DMS153 treated with DMSO at 0.1 percent for 48 hours (cell line): ENCODE measurements at regions not wholly inside any gene's neighbourhood (a gene's known extent, or its start where the extent isn't known, plus 50 kb on each side); places are given as distances from the start of the nearest gene placed in this dataset.

Experiments
- DNase-seq: peaks from one replicate; lab custom pipeline; 2025; ENCODE audit not compliant: unreplicated experiment; lab: John Stamatoyannopoulos, UW

DNA sequence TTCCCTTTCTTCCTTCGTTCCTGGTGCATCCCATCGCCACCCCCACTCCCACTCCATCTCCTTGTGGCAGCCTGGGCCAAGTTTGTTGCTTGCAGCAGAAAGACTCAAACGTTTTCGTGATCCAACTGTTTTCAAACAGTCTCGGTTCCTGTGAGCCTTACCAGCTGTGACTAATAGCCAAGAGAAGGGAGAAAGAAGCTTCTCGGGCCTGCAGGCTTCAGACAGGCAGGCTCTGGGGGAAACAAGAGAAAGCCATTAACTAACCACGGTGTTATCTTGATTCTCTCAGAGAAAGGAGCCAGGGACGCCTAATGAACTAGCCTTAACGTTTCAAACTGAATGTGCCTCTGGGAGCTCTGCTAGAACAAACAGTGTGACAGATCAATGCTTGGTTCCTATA lies 742.0 kb downstream of the NR2F2 start:
- DNase-seq = no peak

DNA sequence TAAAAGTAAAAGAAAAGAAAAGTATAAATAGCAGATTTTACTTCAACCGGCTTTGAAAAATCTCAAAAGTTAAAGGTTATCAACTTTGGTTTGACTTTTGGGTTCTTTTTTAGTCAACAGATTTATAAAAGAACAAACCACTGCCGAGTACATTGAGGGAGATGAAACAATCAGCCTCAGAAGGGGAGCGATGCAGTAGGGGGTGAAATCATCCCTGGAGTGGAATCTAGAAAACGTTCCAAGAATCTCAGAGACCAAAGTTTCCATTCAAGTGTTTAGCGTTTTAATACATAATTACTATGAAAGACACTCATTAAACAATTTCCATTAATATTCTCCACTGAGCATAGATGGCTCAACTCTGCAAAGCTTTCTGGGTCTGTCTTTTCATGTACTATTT lies 745.5 kb downstream of the NR2F2 start:
- no peak for DNase-seq

DNA sequence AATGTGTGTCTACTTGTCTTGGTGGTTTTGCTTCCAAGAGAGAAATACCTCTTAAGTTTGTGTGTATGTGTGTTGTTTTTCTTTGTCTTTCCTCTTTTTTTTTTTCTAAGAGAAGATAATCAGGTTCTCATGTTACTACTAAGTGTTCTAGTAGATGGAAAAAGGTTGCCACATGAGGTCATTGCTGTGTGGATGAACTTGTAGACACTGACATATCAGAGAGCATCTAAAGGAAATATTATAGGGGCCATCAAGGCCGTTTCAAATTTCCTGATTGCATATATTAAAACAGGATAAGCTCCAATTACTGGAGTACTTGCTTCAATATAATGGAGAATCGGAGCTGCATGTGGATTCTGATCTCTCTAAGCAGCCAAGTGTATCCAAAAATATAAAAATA lies 747.5 kb downstream of the NR2F2 start:
- DNase-seq = no peak

DNA sequence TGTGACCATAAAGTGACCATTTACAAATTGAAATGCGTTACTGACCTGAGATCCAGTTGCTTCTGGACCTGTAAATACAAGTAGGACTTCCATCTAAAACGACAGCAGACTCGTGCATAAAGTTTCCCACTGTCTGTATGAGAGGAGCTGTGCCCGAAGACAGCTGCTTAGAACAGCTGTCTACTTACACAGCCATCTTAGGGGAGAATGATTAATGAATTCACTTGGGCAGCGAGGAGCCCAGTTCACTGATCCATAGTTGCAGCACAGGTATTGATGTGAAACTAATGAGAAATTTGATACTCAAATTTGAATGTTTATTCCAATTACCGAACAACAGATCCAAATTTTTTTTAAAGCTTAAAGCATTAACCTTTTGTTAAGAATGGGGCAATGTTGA lies 748.1 kb downstream of the NR2F2 start:
- no peak for DNase-seq

DNA sequence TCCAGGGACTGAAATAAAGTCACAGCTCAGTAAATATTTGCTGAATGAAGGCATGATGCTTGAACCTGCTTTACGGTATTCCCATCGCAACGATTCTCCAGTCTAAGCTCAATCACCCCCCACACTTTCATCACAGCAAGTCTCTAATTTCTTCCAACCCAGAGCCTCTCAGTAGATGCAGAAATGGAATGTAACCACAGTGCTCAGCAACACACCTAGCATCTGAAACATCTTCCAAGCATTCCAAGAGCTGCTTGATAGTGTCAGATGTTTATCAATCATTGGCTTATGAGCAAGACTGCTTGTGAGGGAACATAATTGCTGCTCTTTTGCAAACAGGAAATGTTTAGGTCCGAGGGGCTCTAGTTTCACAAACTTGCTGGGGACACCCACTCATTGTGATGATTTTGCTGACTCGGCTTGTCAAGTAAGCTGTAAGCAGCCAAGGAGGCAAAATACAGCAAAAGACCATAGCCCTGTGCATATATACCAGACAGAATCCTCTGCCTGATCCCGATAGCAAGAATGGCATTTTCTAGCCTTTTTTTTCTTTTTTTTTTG lies 751.2 kb downstream of the NR2F2 start:
- DNase-seq = no peak

DNA sequence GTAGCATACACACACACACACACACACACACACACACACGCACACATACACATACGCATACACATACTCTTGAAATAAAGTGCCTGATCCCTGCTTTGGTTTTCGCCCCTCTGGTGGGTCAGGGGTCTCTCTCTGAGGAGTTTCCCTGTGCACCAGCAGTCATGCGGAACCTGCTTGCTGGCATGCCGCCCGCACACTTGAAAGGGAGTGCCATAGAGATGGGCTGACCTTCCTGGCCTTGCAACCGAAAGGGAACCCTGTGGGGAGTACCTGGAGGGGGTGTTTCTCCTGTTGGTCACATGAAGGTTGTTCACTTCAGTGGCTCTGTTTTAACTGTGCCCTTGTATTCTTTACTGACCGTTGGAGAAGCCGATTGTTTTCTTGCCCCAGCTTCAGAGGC lies 752.3 kb downstream of the NR2F2 start:
- no peak for DNase-seq

DNA sequence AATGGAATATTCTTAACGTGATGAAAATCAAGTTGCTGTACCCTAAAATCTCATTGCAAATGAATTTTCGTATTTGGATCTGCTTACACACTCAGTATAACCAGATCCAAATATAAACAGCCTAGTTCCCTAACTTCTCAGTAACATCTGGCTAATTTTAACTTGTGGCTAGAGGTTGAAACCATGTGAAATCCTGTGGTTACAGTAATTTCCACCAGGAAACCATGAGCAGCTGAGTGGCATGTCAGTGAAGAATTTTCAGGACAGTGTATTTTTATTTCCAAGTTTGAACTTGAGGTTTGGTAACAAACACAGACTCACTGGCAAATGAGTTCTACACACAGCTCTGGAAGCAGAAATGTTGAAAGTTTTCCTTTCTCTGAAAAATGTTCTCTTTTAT lies 754.1 kb downstream of the NR2F2 start:
- DNase-seq = no peak

DNA sequence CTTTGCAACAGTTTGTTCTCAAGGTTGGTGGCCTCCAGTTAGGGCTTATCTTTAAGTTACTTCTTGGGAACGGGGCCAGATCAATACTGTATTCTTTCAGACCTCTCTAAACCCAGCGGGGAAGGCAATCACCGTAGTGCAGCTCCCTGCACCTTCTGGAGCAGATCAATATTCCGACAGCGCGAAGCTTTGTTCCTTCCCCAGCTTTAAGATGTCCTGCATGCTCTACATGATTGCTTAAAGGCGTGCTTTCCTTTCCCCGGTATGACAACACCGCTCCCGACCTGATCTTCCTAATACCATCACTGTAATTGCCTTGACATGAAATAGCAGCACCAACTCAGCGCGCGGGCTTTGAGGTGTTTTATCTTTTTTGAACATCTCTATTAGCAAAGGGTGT lies 755.2 kb downstream of the NR2F2 start:
- no peak for DNase-seq

DNA sequence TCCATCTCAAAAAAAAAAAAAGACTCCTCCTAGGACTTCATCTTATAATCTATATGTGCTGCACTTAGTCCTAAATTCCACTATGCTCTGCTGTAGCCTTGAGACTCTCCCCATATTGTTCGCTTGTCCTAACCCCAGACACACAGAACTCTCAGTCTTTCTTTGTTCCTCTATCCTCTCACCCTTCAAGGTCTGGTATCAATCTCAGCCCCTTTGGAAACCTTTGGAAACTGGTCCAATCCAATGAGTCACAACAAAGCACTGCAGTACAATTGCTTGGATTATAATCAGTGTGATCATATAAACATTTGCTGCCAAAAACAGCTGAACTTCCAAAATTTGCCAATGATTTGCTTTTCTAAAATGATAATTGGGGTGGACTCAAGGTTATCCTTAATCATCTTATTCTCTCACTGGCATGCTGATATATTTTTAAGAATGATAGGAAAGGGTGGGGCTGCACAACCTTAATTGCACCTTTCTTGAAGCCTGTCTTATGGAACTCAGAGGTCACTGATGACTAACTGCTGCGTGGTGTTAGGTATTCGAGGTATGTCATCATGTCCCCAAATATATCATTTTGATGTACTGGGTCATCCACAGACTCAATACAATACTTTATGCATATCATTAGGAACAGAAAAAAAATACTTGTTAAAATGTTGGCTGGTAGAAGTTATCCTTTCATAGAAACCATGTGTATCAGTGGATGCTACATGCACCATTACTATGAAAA lies 756.7 kb downstream of the NR2F2 start:
- DNase-seq = no peak

DNA sequence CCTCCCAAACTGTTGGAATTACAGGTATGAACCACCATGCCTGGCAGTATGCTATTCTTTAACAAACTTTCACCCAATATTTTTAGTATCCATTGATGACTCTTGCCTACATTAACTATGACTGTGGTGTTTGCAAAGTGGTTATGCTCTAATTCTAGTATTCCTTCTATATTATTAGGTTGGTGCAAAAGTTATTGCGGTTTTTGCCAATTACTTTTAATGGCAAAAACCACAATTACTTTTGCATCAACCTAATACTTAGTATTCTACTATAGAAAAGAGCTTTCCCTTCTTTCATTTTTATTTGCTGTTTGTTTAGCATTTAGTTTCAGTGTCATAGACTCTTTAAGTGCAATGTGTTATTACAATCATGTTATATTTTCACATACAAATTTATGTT lies 760.6 kb downstream of the NR2F2 start:
- DNase-seq = no peak

DNA sequence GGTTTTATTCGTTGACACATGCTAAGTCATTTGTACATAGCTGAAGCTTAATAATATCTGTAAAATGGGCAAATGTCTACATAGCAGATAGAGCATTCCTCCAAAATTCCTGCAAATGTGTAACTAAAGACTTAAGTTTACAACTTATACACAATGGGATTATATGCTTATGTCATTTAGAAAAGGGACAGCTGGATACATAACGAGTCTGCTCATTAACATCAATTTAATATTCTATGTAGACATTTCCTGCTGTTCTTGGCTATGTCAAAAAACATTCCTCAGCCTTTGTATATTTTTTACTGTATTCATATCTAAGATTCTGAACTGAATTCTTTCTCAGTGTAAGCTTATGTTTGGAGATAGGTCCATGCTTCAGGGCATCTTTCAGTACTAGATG lies 762.2 kb downstream of the NR2F2 start:
- no peak for DNase-seq

DNA sequence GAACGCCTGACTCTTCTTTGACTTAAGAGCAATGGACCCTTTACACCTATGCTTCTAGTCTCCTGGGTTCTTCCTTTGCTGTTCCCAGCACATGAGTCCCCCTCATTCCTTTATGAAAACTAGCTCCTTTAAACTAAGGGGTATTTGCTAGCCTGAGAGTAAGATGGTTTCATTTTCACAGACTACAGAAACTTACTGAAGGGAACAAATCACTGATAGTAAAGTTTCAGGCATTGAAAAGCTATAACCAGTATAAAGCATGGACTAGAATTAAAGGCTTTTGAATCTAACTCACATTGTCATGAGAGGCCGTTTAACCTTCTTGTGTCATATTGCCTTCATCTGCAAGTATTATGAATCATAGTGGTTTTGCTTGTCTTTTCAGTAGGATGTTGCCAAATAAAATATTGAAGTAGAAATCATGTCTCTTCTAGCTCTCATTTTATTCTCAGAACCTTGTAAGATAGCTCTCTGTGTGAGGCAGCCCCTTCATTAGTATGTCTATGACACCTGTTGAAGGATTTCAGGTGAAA lies 765.9 kb downstream of the NR2F2 start:
- DNase-seq = no peak

DNA sequence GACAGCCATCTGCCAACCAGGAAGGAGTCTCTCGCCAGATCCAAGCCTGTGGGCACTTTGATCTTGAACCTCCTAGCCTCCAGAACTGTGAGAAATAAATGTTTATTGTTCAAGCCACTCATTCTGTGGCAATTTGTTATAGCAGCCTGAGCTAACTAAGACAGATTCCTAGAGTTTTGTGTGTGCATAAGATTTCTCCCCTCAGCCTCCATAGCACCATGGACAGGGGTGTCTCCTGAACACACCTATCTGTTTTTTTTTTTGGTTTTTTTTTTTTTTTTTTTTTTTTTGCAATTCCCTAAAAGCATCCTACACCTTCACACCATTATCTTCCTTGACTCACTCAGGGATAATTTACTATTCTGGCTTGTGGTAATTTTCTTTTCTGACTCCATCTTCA lies 768.5 kb downstream of the NR2F2 start:
- no peak for DNase-seq

DNA sequence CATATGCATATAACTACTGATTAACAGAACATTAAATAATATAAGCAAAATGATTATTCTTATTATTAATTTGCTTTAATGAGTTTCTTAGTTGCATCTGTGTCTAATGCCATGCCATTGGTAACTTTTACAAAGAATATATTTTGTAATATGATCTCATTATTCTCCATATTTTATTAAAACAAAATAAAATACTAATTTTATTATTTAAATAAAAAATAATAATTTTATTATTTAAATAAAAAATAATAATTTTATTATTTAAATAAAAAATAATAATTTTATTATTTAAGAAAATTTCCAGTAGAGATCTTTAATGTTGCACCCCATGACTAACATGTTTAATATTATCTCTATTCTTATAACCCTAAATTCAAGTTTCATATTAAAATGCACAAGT lies 771.1 kb downstream of the NR2F2 start:
- DNase-seq = no peak

DNA sequence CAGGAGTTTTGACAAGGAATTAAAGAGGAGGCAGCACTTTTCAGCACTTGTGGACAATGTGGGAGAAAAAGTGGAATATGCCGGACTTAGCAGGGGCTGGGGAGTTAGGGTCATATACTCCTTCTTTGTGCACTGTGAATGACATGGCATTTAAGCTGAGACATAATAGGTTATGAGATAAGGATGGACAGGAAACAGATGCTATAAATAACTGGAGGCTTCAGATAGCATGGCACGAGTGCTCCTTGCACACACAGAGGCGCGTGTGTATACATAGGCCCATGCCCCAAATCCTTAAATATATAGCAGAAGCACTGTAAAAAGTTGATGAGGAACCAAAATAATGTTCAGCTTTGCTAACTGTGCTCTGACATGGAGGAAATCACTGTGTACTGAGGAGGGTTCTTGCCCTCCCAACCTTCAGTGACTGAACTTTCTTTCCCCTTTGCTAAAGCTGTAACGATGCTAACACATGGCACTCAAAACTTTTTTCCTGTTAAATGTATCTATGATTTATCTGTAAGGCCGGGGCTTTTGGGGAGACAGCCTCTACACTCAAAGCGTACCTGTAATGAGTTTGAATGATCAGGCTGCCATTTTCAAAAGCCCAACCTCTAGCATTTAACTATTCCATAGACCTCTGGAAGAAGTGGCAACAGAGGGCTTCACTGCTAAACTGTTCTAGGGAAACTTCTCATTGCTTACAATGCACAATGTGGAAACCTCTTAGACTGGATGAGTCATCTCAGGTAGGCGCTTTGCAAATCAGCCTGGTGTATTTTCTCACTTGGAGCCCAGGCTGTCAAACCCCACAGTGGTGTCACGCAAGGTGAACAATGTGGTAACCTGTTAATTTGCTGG lies 784.6 kb downstream of the NR2F2 start:
- no peak for DNase-seq

DNA sequence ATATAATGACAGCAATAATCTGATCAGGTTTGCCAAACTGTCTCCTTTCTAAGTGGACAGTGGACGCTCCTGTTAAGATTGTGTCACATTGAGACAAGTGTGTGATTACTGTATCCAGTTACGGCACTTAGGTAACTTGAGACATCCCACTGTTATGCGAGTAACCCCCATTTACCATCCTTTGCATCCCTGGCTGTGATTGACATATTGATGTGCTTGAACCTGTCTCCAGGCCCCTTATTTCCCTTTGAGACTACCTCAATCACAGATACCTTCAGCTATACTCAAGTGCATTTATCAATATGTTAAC lies 785.2 kb downstream of the NR2F2 start:
- DNase-seq = no peak

DNA sequence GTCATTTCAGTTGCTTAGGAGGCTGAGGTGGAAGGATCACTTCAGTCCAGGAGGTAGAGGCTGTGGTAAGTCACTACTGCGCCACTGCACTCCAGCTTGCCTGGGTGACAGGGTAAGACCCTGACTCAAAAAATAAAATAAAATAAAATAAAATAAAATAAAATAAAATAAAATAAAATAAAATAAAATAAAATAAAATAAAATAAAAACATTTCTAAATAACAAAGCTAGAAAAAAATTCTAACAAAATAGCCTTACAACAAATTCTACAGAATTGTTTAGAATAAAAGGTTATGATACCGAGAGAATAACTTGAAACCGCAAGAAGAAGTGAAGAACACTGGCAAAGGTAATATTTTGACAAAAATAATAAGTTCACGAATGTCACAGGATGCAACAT lies 794.3 kb downstream of the NR2F2 start:
- no peak for DNase-seq

DNA sequence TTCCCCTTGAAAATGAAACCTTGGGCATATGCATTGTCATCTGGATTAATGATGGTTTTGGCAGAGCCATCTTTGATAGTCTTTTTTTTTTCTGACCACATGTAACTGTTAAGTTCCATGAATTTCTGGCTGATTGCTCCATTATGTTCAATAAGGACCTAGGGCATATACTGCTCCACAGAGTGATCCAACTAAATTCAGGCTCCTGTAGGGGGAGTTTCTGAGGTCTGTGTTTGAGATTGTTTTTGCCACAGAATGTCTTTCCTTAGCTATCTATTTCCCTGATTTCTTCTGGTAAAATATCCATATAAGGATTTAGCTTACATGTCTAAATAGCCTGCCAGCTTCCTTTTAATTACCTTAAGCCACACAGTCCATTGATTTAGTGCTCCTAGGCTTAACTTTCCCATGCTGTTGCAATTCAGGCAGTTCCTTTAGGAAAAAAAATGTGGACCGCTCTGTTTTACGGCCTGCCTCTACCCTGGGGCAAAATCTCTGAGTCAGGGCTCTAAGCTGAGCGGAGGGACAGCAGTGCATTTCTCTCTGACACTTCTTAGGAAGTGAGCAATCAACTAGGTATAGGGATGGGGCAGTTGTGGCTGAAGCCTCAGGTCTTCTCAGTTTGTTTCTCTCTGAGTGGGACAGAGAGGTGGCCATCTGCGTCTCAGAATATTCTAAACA lies 796.2 kb downstream of the NR2F2 start:
- DNase-seq = no peak

DNA sequence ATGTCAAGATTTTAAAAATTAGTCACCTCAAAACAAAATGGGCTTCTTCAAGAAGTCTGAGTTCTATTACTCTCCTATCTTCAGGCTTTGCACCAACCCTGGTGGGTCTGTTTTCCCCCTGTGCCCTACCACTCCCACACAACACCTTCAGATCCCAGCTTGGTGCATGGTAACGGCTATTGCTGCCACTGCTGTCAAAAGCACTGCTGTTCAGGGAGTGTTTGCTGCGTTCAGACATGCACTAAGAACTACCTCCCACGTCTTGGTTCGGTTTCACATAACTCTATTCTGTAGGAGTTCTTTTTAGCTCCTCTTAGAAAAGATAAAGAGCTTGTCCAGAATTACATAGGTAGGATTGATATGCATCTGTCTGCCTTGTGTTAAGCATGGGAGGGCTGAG lies 799.2 kb downstream of the NR2F2 start:
- no peak for DNase-seq

DNA sequence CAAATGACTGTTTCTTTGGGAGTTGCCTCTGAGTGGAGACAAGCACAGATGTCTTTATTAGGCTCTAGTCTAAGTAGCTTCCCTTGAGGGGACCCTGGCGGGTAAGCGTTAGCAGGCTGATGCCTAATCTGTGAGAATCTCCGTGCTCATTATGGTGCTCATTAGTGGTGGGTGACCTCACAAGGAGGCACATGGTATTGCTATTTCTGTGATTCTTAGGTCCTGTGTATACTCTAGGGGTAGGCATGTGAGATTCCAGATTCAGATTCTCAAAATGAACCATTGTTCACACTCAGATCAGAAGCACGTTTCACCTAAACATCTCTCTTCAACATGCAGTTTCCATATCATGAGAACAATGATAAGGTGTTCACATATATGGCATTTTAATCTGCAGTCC lies 809.7 kb downstream of the NR2F2 start:
- no peak for DNase-seq

DNA sequence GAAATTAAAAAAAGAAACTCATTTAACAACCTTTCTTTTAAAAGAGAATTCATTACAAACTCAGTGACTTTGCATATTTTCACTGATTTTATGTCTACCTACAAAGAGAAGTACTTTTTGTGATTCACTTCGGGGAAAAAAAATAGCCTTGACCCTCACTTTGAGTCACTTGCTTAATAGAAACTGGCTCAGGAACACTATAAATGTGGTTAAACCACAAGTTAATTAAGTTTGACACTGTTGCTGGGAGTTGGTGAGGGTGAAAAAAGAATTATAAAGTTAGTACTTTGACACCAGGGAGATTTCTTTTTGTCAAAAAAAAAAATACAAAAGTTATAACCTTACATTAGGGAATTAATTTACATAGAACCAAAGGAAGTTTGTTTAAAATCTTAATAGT lies 810.9 kb downstream of the NR2F2 start:
- DNase-seq = no peak

DNA sequence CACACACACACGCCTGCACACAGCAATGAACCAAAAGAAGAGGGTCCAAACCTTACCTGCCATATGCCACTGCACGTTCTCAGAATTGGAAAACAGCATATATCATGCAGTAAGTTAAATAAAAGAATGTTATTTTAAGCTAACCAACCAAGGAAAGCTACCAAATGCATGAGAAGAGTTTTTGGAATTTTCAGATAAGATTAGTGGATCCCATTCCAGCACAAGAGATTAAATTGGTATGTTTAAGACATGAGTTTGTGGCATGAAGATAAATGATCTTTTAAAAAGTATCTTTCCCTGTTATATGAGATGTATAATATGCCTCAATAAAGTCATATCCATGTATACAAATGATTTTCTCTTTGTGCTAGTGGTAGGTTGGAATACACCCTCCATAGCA lies 811.4 kb downstream of the NR2F2 start:
- DNase-seq = no peak
